Forelimb muscle (tissue), 1 donor: ENCODE measurements at regions not wholly inside any gene's neighbourhood (a gene's known extent, or its start where the extent isn't known, plus 50 kb on each side); places are given as distances from the start of the nearest gene placed in this dataset.
"Not testable (repeated sequence)": the region's sequence is repeated elsewhere in the genome, so short reads cannot be mapped to it uniquely, and the experiment has no call there.

Experiments used
- DNase-seq: peaks from one replicate; pipeline ENCODE4 v3.0.0-alpha.2; 2013; ENCODE audit warnings: low read depth

GRCh38 chr17:33895491-33895890, 359.6 kb upstream of the CCL2 start:
- DNase-seq, result no peak

- DNase-seq, result no peak
Observed at GRCh38 chr17:33896263-33896662, 358.8 kb upstream of the CCL2 start.

- no peak for DNase-seq
Observed at GRCh38 chr17:33901085-33901484, 354.0 kb upstream of the CCL2 start.

- DNase-seq, result no peak
Observed at GRCh38 chr17:33902901-33903449, 352.1 kb upstream of the CCL2 start.

GRCh38 chr17:33904476-33904875, 350.6 kb upstream of the CCL2 start:
- DNase-seq, result no peak

GRCh38 chr17:33905338-33905800, 349.7 kb upstream of the CCL2 start:
- no peak for DNase-seq

GRCh38 chr17:33908363-33909064, 346.6 kb upstream of the CCL2 start:
- no peak for DNase-seq

- DNase-seq, result no peak
Observed at GRCh38 chr17:33910200-33910857, 344.8 kb upstream of the CCL2 start.

- DNase-seq, result no peak
Observed at GRCh38 chr17:33914125-33914524, 341.0 kb upstream of the CCL2 start.

- no peak for DNase-seq
Observed at GRCh38 chr17:33922971-33923370, 332.1 kb upstream of the CCL2 start.

- DNase-seq, result no peak
Observed at GRCh38 chr17:33924104-33924503, 331.0 kb upstream of the CCL2 start.

GRCh38 chr17:33925649-33926048, 329.4 kb upstream of the CCL2 start:
- no peak for DNase-seq

GRCh38 chr17:33927732-33928133, 327.4 kb upstream of the CCL2 start:
- no peak for DNase-seq

- no peak for DNase-seq
Observed at GRCh38 chr17:33929181-33929724, 325.8 kb upstream of the CCL2 start.

GRCh38 chr17:33931148-33931814, 323.8 kb upstream of the CCL2 start:
- DNase-seq, result not testable (repeated sequence)

- no peak for DNase-seq
Observed at GRCh38 chr17:33932996-33933395, 322.1 kb upstream of the CCL2 start.

GRCh38 chr17:33933576-33933975, 321.5 kb upstream of the CCL2 start:
- no peak for DNase-seq

GRCh38 chr17:33934696-33935095, 320.4 kb upstream of the CCL2 start:
- no peak for DNase-seq

- DNase-seq, result no peak
Observed at GRCh38 chr17:33935822-33936221, 319.3 kb upstream of the CCL2 start.

GRCh38 chr17:33936764-33937163, 318.3 kb upstream of the CCL2 start:
- DNase-seq, result no peak

- no peak for DNase-seq
Observed at GRCh38 chr17:33939959-33940358, 315.1 kb upstream of the CCL2 start.

- no peak for DNase-seq
Observed at GRCh38 chr17:33940769-33941370, 314.2 kb upstream of the CCL2 start.
